ENCODE measurements at regions not wholly inside any gene's neighbourhood (a gene's known extent, or its start where the extent isn't known, plus 50 kb on each side); places are given as distances from the start of the nearest gene placed in this dataset.

GRCh38 chr3:137219801-137220445 lies 262.1 kb downstream of the IL20RB start:
- no peak for TF ChIP-seq CTCF (IDR thresholded peaks at IDR 0.05)
- no peak for TF ChIP-seq POLR2A (IDR thresholded peaks at IDR 0.05; ENCODE audit: low read length)
- no peak for TF ChIP-seq HOXA7 (CRISPR knock-in tag; IDR thresholded peaks at IDR 0.05)

Measured in A549 (cell line).